ENCODE measurements at regions not wholly inside any gene's neighbourhood (a gene's known extent, or its start where the extent isn't known, plus 50 kb on each side); places are given as distances from the start of the nearest gene placed in this dataset.

DNA sequence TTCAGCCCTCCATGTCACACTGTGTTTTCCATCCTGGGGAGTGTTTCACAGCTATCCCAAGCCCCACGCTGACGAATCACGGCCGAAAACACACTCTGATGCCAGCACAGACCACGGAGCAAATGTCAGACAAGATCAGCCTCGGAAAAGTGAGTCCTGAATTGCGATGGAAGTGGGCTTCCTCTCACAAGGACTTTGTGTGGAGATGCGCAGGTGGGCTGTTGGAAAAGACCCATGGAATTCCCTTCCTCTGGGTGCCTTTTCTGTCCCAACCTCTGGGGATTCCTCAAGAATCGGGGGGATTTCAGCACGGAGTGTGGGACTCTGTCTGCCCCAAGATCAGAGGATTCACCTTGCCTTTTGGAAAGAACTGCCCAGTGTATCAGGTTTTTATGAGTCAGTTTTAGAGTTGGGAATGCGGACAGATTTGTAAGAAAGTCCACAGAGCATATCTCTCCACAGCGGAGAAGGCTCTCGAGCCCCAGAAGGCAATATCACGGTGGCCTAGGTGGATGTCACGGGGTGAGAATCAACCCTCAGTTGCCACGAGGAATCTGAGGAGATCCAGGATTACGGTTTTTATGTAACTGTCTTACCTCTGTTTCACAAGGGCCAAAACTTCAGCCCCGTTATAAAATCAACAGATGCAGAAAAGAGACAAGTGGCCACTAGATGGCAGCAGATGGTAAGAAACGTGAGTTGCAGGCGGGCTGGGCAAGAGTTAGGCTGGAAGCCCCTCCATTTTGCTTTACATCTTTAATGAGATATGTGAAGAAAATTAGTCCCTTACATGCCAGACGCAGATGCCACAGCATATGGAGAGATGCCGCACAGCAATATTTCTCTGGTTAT is 201.9 kb downstream of the DAD1 start (continued):
- peak; percentile 90 for TF ChIP-seq SMC3 (IDR thresholded peaks at IDR 0.05; ENCODE audit: borderline replicate concordance, low read length)
- peak; percentile 92 for TF ChIP-seq YY1 (IDR thresholded peaks at IDR 0.05; ENCODE audit: low read depth, low read length)
- TF ChIP-seq, protein P1, sequence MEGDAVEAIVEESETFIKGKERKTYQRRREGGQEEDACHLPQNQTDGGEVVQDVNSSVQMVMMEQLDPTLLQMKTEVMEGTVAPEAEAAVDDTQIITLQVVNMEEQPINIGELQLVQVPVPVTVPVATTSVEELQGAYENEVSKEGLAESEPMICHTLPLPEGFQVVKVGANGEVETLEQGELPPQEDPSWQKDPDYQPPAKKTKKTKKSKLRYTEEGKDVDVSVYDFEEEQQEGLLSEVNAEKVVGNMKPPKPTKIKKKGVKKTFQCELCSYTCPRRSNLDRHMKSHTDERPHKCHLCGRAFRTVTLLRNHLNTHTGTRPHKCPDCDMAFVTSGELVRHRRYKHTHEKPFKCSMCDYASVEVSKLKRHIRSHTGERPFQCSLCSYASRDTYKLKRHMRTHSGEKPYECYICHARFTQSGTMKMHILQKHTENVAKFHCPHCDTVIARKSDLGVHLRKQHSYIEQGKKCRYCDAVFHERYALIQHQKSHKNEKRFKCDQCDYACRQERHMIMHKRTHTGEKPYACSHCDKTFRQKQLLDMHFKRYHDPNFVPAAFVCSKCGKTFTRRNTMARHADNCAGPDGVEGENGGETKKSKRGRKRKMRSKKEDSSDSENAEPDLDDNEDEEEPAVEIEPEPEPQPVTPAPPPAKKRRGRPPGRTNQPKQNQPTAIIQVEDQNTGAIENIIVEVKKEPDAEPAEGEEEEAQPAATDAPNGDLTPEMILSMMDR (IDR thresholded peaks at IDR 0.05 in 2 of 3, conservative IDR thresholded peaks at IDR 0.05 in 1 of 3; ENCODE audit: control insufficient read depth in 2 of 3, extremely low read depth in 1 of 3, insufficient read depth in 1 of 3, low read depth in 3 of 3, low read length in 3 of 3): peak; percentile 67 to 87 (median 79)
- TF ChIP-seq RCOR1 (conservative IDR thresholded peaks at IDR 0.05; ENCODE audit: low read depth, low read length): no peak
- TF ChIP-seq SMARCA5 (IDR thresholded peaks at IDR 0.05): peak; percentile 80; the same call in 1 of the 2 replicates

DNA sequence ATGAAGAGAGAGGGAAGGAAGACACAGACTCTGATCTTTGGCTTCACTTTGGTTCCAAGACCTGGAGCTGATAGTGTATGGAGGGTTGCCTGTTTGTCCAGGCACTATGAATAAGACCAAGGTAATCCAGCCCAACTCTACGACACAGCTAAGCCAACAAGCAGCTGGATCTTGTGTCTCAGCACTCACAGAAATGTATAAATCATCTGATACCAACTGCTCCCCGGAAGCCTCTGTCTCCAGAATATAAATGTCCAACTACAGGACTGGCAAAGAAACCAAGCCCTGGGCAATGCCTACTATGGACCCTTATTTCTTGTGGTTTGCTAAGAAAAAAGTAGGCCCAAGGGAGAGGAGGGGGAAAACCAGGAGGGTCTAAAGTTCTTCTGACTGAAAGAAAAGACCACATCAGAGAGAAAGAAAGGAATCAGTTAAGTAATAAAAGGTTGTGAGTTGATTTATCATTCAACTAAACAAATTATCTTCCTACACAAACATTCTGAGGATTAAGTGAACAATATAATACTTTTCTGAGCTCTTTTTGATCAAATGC is 204.0 kb downstream of the DAD1 start:
- Histone ChIP-seq H3K9me3 (replicated peaks; ENCODE audit: control insufficient read depth, insufficient read depth, low read length) (no peaks in the 10 kb centered on the region), H2AFZ (ENCODE audit: control insufficient read depth, low read depth, low read length) (peak overlapping the region; percentile 27; the same call in 1 of the 2 replicates), H3K4me1 (ENCODE audit: control insufficient read depth, insufficient read depth, low read length) (peaks cover 54% of the 10 kb centered on the region), H3K79me2 (ENCODE audit: control insufficient read depth, insufficient read depth, low read length) (no peaks in the 10 kb centered on the region), H3K27me3 (replicated peaks in 1 of 2; ENCODE audit: control insufficient read depth in 2 of 2, insufficient read depth in 2 of 2, low read length in 1 of 2) (no peaks in the 10 kb centered on the region), H3K36me3 (ENCODE audit: control insufficient read depth in 2 of 2, insufficient read depth in 2 of 2, low read length in 1 of 2) (no peaks in the 10 kb centered on the region), H3K9ac (ENCODE audit: control insufficient read depth, insufficient read depth, low read length) (peak overlapping the region; percentile 13; the same call in 1 of the 2 replicates), H3K27ac (ENCODE audit: control insufficient read depth, insufficient read depth) (peak overlapping the region; percentile 70), H3K4me3 (no peak overlapping the region), H4K20me1 (ENCODE audit: control insufficient read depth, insufficient read depth) (no peaks in the 10 kb centered on the region), H3K4me2 (ENCODE audit: control insufficient read depth, insufficient read depth) (no peak overlapping the region)
- FAIRE-seq (no peak), DNase-seq (ENCODE audit: low read depth, low spot score) (no peak), ATAC-seq (peak; percentile 8)
- RAD21 ChIA-PET (ENCODE audit: unreplicated experiment): interaction anchor here (0.9 to 7.8 kb wide), 30 partner anchors 10 to 468 kb away, joined by 3 to 272 read pairs (median 6); partner anchors contain the start of gene ABHD4
- 81% methylated on average over 2 of the region's 2 CpGs for WGBS (ENCODE audit: insufficient coverage, insufficient replicate concordance, low lambda C conversion rate, missing lambda C conversion rate)
- in situ Hi-C loops (cut with MboI) (loop anchor here (5.0 to 10.0 kb wide), 3 partner anchors 68 to 470 kb away; no protein-coding TSS in a partner anchor), intact Hi-C loops (cut with micrococcal nuclease; ENCODE audit: unreplicated experiment) (loop anchor here (5.0 to 10.0 kb wide), 2 partner anchors 267 to 600 kb away; partner anchors contain the start of gene AJUBA)
- POLR2A ChIA-PET: interaction anchor here (0.7 to 6.0 kb wide), 22 partner anchors 52 to 204 kb away, joined by 3 to 73 read pairs (median 4); partner anchors contain the start of gene DAD1
- CTCF ChIA-PET: interaction anchor here (0.6 to 7.8 kb wide), 33 partner anchors 11 to 673 kb away, joined by 3 to 142 read pairs (median 5); no protein-coding TSS in a partner anchor
- no TSS peak for BruUV-seq (replicated peaks)
- SMC1A ChIA-PET (ENCODE audit: uncharacterized antibody, unreplicated experiment): interaction anchor here (0.8 to 22.6 kb wide), 31 partner anchors 10 to 381 kb away, joined by 3 to 912 read pairs (median 8); partner anchors contain the start of genes DAD1 and OXA1L
- TF ChIP-seq EP300 (IDR thresholded peaks at IDR 0.05; ENCODE audit: borderline replicate concordance in 1 of 2, control insufficient read depth in 1 of 2, low read depth in 2 of 2, low read length in 2 of 2): peak in 1 of 2 experiments; percentile 9; a peak in 1 of 4 replicates
- TF ChIP-seq TCF7 (IDR thresholded peaks at IDR 0.05; ENCODE audit: borderline replicate concordance): peak; percentile 81
- TF ChIP-seq, protein P2, sequence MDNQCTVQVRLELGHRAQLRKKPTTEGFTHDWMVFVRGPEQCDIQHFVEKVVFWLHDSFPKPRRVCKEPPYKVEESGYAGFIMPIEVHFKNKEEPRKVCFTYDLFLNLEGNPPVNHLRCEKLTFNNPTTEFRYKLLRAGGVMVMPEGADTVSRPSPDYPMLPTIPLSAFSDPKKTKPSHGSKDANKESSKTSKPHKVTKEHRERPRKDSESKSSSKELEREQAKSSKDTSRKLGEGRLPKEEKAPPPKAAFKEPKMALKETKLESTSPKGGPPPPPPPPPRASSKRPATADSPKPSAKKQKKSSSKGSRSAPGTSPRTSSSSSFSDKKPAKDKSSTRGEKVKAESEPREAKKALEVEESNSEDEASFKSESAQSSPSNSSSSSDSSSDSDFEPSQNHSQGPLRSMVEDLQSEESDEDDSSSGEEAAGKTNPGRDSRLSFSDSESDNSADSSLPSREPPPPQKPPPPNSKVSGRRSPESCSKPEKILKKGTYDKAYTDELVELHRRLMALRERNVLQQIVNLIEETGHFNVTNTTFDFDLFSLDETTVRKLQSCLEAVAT (IDR thresholded peaks at IDR 0.05): peak; percentile 75
- TF ChIP-seq SIX5 (IDR thresholded peaks at IDR 0.05; ENCODE audit: low read depth, low read length, severe bottlenecking): no peak
- TF ChIP-seq LARP7 (IDR thresholded peaks at IDR 0.05): no peak
- TF ChIP-seq, protein P3, sequence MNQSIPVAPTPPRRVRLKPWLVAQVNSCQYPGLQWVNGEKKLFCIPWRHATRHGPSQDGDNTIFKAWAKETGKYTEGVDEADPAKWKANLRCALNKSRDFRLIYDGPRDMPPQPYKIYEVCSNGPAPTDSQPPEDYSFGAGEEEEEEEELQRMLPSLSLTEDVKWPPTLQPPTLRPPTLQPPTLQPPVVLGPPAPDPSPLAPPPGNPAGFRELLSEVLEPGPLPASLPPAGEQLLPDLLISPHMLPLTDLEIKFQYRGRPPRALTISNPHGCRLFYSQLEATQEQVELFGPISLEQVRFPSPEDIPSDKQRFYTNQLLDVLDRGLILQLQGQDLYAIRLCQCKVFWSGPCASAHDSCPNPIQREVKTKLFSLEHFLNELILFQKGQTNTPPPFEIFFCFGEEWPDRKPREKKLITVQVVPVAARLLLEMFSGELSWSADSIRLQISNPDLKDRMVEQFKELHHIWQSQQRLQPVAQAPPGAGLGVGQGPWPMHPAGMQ (IDR thresholded peaks at IDR 0.05; ENCODE audit: borderline replicate concordance): no peak; the same call in 1 of the 2 replicates
- no peak for TF ChIP-seq ZNF622 (IDR thresholded peaks at IDR 0.05)
- TF ChIP-seq CREM (IDR thresholded peaks at IDR 0.05; ENCODE audit: low read depth): no peak
- no peak for TF ChIP-seq MYC (IDR thresholded peaks at IDR 0.05; ENCODE audit: insufficient read depth, insufficient read length, insufficient replicate concordance, low read length, severe bottlenecking)
- TF ChIP-seq IKZF2 (IDR thresholded peaks at IDR 0.05): peak; percentile 43 to 49
- TF ChIP-seq RUNX3 (IDR thresholded peaks at IDR 0.05; ENCODE audit: low read length): peak; percentile 90
